CD4-positive, CD25-positive, alpha-beta regulatory T cell (primary cell): ENCODE measurements at regions not wholly inside any gene's neighbourhood (a gene's known extent, or its start where the extent isn't known, plus 50 kb on each side); places are given as distances from the start of the nearest gene placed in this dataset.

ENCODE experiments used
- ATAC-seq, 2 donors: fragments of 150-1000 bp; cut with Tn5 transposase; one replicate each; pipeline ENCODE4 v1.10.0; 2021; ENCODE audit warnings: low read depth in 2 of 2, moderate number of reproducible peaks in 2 of 2, moderate library complexity in 1 of 2
- DNase-seq, 3 donors: peaks; one replicate each; pipeline versions ENCODE4 v3.0.0 to v3.0.0-alpha.2; 2012 to 2022; ENCODE audit warnings: mixed read lengths in 1 of 3
- H3K27ac ChIP-seq: one replicate; pipeline ENCODE4 v1.7.0; 2013; ENCODE audit warnings: mild to moderate bottlenecking, low read length; ENCODE audit not compliant: insufficient read depth, poor library complexity, severe bottlenecking
- H3K27me3 ChIP-seq: one replicate; pipeline ENCODE4 v1.7.0; 2013; ENCODE audit warnings: low read length; ENCODE audit not compliant: control insufficient read depth, insufficient read depth
- H3K36me3 ChIP-seq: one replicate; pipeline ENCODE4 v1.7.0; 2013; ENCODE audit warnings: mild to moderate bottlenecking, low read length, moderate library complexity; ENCODE audit not compliant: control insufficient read depth, insufficient read depth
- H3K4me1 ChIP-seq: 2 replicates; pipeline ENCODE4 v1.7.0; 2013; ENCODE audit warnings: mild to moderate bottlenecking, low read length; ENCODE audit not compliant: insufficient read depth, control insufficient read depth, poor library complexity, severe bottlenecking
- H3K4me3 ChIP-seq: one replicate; pipeline ENCODE4 v1.7.0; 2013; ENCODE audit warnings: low read depth, mild to moderate bottlenecking, low read length, moderate library complexity
- H3K9me3 ChIP-seq, 2 experiments: 1 replicate in 1 of 2; 2 replicates in 1 of 2; pipeline ENCODE4 v1.7.0; 2013; ENCODE audit warnings: low read length in 2 of 2, mild to moderate bottlenecking in 1 of 2, moderate library complexity in 1 of 2; ENCODE audit not compliant: control insufficient read depth in 2 of 2
- H3K27ac Mint-ChIP-seq, 3 donors: one replicate each; pipeline ENCODE4 v1.8.0; 2020 to 2022; ENCODE audit warnings: mild to moderate bottlenecking in 3 of 3, mixed read lengths in 3 of 3, moderate library complexity in 2 of 3
- H3K27me3 Mint-ChIP-seq: one replicate; pipeline ENCODE4 v1.8.0; 2022; ENCODE audit warnings: mild to moderate bottlenecking, mixed read lengths
- H3K36me3 Mint-ChIP-seq: one replicate; pipeline ENCODE4 v1.8.0; 2020; ENCODE audit warnings: mixed read lengths
- H3K4me1 Mint-ChIP-seq, 4 donors: one replicate each; pipeline ENCODE4 v1.8.0; 2020 to 2022; ENCODE audit warnings: mixed read lengths in 4 of 4, mild to moderate bottlenecking in 1 of 4
- H3K4me3 Mint-ChIP-seq, 4 donors: one replicate each; pipeline ENCODE4 v1.8.0; 2020 to 2022; ENCODE audit warnings: mild to moderate bottlenecking in 4 of 4, mixed read lengths in 4 of 4, moderate library complexity in 3 of 4
- H3K9me3 Mint-ChIP-seq, 7 donors: one replicate each; pipeline ENCODE4 v1.8.0; 2020 to 2022; ENCODE audit warnings: mixed read lengths in 7 of 7, mild to moderate bottlenecking in 3 of 7, moderate library complexity in 2 of 7

DNA sequence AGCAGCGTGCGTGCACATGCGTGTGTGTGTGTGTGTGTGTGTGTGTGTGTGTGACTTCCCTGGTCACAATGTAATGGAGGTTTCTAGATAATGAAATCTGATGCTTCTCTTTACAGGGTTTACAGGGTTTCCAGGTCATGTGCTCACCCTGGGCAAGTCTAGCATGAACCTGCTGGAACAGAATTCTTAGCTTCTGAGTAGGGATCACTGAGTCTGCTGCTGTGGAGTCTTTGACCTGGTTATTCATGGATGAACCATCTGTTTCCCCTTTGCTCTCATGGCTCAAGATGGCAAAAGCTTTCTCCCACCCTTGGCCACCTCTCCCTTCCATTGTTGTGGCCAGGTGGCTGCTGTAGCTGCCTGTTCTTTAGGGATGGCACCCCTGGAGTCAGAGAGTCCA, 111.6 kb upstream of the SHB start:
- H3K4me1 ChIP-seq: no peaks in the 10 kb centered on the region
- H3K4me3 ChIP-seq: no peak overlapping the region
- no peak overlapping the region for H3K27ac ChIP-seq
- Mint-ChIP-seq H3K9me3 (peaks cover 0 to 2% (median 0%) of the 10 kb centered on the region in 7 donors), H3K27me3 (no peaks in the 10 kb centered on the region), H3K27ac (no peak overlapping the region), H3K4me1 (peaks cover 0 to 3% (median 2%) of the 10 kb centered on the region in 4 donors), H3K36me3 (no peaks in the 10 kb centered on the region), H3K4me3 (no peak overlapping the region)
- H3K9me3 ChIP-seq: no peaks in the 10 kb centered on the region
- ATAC-seq: no peak
- no peak for DNase-seq
- H3K27me3 ChIP-seq: peaks cover 3% of the 10 kb centered on the region
- H3K36me3 ChIP-seq: no peaks in the 10 kb centered on the region

DNA sequence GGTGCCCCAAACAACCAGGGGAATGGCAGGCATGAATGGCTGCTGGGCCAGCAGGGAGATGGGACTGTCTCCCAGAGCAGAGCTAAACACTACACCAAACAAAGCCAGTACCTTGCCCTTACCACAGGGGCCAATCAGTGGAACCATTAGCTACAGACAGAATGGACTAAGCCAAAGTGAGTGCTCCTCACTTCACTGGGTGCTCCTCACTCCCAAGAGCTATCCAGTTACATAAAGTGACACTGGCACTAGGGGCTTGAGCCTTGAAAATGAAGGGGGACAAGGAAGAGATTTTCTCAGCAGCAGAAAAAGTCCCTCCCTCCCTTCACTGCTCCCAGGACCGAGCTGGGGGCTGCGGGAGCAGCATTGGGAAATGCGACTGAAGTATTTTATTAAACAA, 110.9 kb upstream of the SHB start:
- Mint-ChIP-seq H3K36me3 (no peaks in the 10 kb centered on the region), H3K27me3 (no peaks in the 10 kb centered on the region), H3K9me3 (peaks cover 0 to 2% (median 0%) of the 10 kb centered on the region in 7 donors), H3K27ac (no peak overlapping the region), H3K4me1 (peaks cover 0 to 3% (median 2%) of the 10 kb centered on the region in 4 donors), H3K4me3 (no peak overlapping the region)
- DNase-seq: no peak
- Histone ChIP-seq H3K27ac (no peak overlapping the region), H3K9me3 (no peaks in the 10 kb centered on the region), H3K4me3 (no peak overlapping the region), H3K36me3 (no peaks in the 10 kb centered on the region), H3K4me1 (no peaks in the 10 kb centered on the region), H3K27me3 (peaks cover 3% of the 10 kb centered on the region)
- no peak for ATAC-seq

DNA sequence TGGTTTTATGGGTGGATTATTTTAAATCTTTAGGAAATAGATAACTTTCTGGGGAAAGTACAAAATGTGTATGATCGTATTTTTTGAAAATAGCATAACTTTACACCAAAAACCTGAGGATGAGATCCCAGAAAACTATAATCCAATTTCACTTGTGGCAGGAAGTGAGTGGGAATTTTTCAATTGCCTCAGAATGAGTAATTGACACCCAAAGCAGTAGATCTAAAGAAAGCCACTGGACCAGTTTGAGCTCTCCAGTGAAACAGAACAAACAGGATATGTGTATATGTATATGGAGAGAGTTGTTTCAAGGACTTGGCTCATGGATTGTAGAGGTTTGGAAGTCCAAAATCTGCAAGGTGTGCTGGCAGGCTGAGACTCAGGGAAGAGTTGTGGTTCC, 109.2 kb upstream of the SHB start:
- no peaks in the 10 kb centered on the region for H3K36me3 Mint-ChIP-seq
- Histone ChIP-seq H3K4me1 (no peaks in the 10 kb centered on the region), H3K36me3 (no peaks in the 10 kb centered on the region), H3K27ac (no peak overlapping the region), H3K27me3 (peaks cover 6% of the 10 kb centered on the region), H3K4me3 (no peak overlapping the region), H3K9me3 (no peaks in the 10 kb centered on the region)
- H3K27me3 Mint-ChIP-seq: no peaks in the 10 kb centered on the region
- ATAC-seq: no peak
- H3K4me3 Mint-ChIP-seq: no peak overlapping the region
- no peak overlapping the region for H3K27ac Mint-ChIP-seq
- DNase-seq: no peak
- H3K4me1 Mint-ChIP-seq: peaks cover 0 to 3% (median 2%) of the 10 kb centered on the region in 4 donors
- H3K9me3 Mint-ChIP-seq: peaks cover 0 to 3% (median 0%) of the 10 kb centered on the region in 7 donors

GRCh38 chr9:38177680-38178079, 108.7 kb upstream of the SHB start:
- DNase-seq (no peak), ATAC-seq (no peak)
- Mint-ChIP-seq H3K9me3 (peaks cover 0 to 3% (median 0%) of the 10 kb centered on the region in 7 donors), H3K36me3 (no peaks in the 10 kb centered on the region), H3K4me3 (no peak overlapping the region), H3K4me1 (peaks cover 0 to 3% (median 2%) of the 10 kb centered on the region in 4 donors), H3K27ac (no peak overlapping the region), H3K27me3 (no peaks in the 10 kb centered on the region)
- H3K27me3 ChIP-seq: peaks cover 3% of the 10 kb centered on the region
- H3K4me1 ChIP-seq: no peaks in the 10 kb centered on the region
- H3K36me3 ChIP-seq: no peaks in the 10 kb centered on the region
- no peak overlapping the region for H3K4me3 ChIP-seq
- H3K9me3 ChIP-seq: no peaks in the 10 kb centered on the region
- H3K27ac ChIP-seq: no peak overlapping the region

DNA sequence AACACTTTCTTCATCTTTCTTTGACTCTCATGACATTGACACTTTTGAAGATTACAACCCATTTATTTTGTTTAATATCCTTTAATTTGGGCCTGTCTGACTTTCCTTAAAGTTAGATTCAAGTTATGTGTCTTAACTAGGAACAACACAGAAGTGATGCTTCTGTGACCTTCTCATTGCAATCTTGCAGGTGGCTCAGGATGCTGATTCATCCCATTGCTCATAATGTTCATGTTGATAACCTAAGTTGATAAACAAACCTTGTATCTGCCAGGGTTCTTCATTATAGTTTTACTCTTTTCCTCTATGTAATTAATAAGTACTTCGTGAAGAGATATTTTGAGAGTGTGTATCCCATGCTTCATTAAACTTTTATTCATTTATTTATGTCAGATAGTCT, 107.2 kb upstream of the SHB start:
- DNase-seq (no peak), ATAC-seq (no peak)
- no peaks in the 10 kb centered on the region for H3K27me3 Mint-ChIP-seq
- H3K9me3 Mint-ChIP-seq: peaks cover 0 to 7% (median 3%) of the 10 kb centered on the region in 7 donors
- no peaks in the 10 kb centered on the region for H3K36me3 Mint-ChIP-seq
- H3K27ac Mint-ChIP-seq: no peak overlapping the region
- Histone ChIP-seq H3K9me3 (no peaks in the 10 kb centered on the region), H3K27ac (no peak overlapping the region), H3K4me3 (no peak overlapping the region), H3K4me1 (no peaks in the 10 kb centered on the region), H3K36me3 (no peaks in the 10 kb centered on the region), H3K27me3 (peaks cover 3% of the 10 kb centered on the region)
- H3K4me1 Mint-ChIP-seq: peaks cover 0 to 3% (median 2%) of the 10 kb centered on the region in 4 donors
- H3K4me3 Mint-ChIP-seq: no peak overlapping the region

GRCh38 chr9:38175423-38175822, 106.4 kb upstream of the SHB start:
- H3K27me3 Mint-ChIP-seq: peaks cover 4% of the 10 kb centered on the region
- DNase-seq (no peak), ATAC-seq (no peak)
- no peaks in the 10 kb centered on the region for H3K36me3 ChIP-seq
- H3K9me3 ChIP-seq: peaks cover 4 to 5% of the 10 kb centered on the region in 2 experiments
- no peak overlapping the region for H3K27ac Mint-ChIP-seq
- peaks cover 3% of the 10 kb centered on the region for H3K27me3 ChIP-seq
- H3K4me3 ChIP-seq: no peak overlapping the region
- H3K4me1 Mint-ChIP-seq: peaks cover 0 to 3% (median 2%) of the 10 kb centered on the region in 4 donors
- H3K4me3 Mint-ChIP-seq: no peak overlapping the region
- H3K36me3 Mint-ChIP-seq: no peaks in the 10 kb centered on the region
- H3K9me3 Mint-ChIP-seq: peaks cover 0 to 14% (median 8%) of the 10 kb centered on the region in 7 donors
- no peaks in the 10 kb centered on the region for H3K4me1 ChIP-seq
- no peak overlapping the region for H3K27ac ChIP-seq

- Mint-ChIP-seq H3K9me3 (peaks cover 2 to 22% (median 9%) of the 10 kb centered on the region in 7 donors), H3K36me3 (no peaks in the 10 kb centered on the region), H3K4me1 (no peaks in the 10 kb centered on the region), H3K27me3 (peaks cover 4% of the 10 kb centered on the region), H3K4me3 (no peak overlapping the region), H3K27ac (no peak overlapping the region)
- DNase-seq: no peak
- H3K36me3 ChIP-seq: no peaks in the 10 kb centered on the region
- H3K27me3 ChIP-seq: peaks cover 3% of the 10 kb centered on the region
- no peaks in the 10 kb centered on the region for H3K4me1 ChIP-seq
- H3K9me3 ChIP-seq: peaks cover 11 to 14% of the 10 kb centered on the region in 2 experiments
- no peak overlapping the region for H3K4me3 ChIP-seq
- H3K27ac ChIP-seq: no peak overlapping the region
- ATAC-seq: no peak
These were observed 103.6 kb upstream of the SHB start for GRCh38 chr9:38172586-38172985.

DNA sequence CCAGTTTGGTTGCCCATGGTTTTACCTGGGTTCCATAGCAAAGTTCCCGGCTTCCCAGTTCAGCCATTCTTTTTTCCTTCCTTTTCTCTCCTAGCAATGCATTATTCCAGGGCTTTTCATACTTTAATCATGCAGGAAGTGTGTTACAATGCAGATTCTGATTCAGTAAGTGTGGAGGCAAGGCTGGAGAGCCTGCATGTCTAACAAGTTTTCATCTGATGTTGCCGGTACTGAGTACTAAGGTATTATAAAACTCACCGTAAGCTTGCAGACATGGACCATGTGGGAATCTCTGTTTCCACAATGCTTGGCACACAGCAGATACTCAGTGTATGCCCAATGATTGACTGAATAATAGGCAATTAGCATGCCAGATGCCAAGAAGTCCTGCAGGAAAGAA, 102.9 kb upstream of the SHB start:
- H3K27me3 ChIP-seq: peaks cover 3% of the 10 kb centered on the region
- Mint-ChIP-seq H3K9me3 (peaks cover 2 to 22% (median 9%) of the 10 kb centered on the region in 7 donors), H3K36me3 (no peaks in the 10 kb centered on the region), H3K27me3 (peaks cover 4% of the 10 kb centered on the region), H3K4me3 (no peak overlapping the region), H3K27ac (no peak overlapping the region), H3K4me1 (no peaks in the 10 kb centered on the region)
- no peaks in the 10 kb centered on the region for H3K4me1 ChIP-seq
- peaks cover 11 to 14% of the 10 kb centered on the region in 2 experiments for H3K9me3 ChIP-seq
- H3K27ac ChIP-seq: no peak overlapping the region
- no peak overlapping the region for H3K4me3 ChIP-seq
- ATAC-seq: no peak
- no peak for DNase-seq
- no peaks in the 10 kb centered on the region for H3K36me3 ChIP-seq
